ENCODE measurements at regions not wholly inside any gene's neighbourhood (a gene's known extent, or its start where the extent isn't known, plus 50 kb on each side); places are given as distances from the start of the nearest gene placed in this dataset.

DNA sequence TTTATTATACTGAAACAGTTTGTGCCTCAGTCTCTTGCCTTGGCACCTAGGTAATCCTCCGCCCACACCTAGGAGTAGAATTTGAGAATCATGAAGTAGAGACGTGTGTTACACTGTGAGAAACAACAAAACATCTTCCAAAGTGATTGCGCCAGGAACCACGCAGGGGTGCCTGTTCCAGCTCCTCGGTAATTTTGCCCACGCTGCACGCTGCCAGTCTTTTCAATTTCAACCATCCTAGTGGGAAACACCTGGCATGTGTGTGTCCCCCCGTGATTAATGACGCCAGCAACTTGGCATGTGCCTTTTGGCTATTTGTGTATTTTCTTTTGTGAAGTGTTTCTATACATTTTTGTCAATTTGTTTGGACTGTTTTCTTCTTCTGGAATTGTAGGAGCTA lies 919.1 kb downstream of the BRD1 start:
- DNase-seq: no peak

DNA sequence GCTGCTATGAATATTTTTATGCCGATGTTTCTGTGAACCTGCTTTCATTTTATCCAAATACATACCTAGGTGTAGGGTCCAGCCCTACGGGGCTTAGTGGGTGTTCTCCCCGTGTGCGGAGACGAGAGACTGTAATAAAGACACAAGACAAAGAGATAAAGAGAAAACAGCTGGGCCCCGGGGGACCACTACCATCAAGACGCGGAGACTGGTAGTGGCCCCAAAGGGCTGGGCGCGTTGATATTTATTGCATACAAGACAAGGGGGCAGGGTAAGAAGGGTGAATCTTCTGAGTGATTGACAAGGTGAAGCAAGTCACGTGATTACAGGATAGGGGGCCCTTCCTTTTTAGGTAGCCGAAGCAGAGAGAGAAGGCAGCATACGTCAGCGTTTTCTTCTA lies 920.1 kb downstream of the BRD1 start:
- DNase-seq: no peak

DNA sequence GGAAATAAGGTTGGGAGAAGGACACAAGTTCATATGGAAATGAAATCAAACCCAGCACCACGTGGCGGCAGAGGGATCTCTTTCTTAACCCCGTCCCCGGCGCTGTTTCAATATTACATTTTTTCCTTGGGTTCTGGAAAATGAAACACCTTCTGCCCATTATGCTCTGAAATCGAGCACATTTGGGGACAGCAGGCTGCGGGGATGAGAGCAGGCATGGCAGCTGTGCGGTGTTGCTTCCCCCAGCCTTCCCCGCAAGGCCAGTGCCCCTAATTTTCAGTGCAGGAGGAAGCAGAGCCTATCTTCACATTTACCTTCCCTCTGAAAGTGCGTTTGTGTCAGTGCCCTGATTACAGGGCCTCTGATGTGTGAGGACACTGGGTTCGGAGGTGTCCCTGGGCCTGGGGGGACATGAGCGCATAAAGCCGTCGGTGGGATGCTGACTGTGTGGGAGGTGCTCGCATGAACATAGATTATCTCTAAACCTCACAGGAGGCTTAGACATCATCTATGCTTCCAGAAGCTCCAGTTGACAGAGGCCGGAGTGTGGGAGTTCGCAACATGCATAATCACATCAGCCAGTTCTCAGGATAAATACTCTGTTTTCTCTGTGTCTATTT lies 921.3 kb downstream of the BRD1 start:
- no peak for DNase-seq

DNA sequence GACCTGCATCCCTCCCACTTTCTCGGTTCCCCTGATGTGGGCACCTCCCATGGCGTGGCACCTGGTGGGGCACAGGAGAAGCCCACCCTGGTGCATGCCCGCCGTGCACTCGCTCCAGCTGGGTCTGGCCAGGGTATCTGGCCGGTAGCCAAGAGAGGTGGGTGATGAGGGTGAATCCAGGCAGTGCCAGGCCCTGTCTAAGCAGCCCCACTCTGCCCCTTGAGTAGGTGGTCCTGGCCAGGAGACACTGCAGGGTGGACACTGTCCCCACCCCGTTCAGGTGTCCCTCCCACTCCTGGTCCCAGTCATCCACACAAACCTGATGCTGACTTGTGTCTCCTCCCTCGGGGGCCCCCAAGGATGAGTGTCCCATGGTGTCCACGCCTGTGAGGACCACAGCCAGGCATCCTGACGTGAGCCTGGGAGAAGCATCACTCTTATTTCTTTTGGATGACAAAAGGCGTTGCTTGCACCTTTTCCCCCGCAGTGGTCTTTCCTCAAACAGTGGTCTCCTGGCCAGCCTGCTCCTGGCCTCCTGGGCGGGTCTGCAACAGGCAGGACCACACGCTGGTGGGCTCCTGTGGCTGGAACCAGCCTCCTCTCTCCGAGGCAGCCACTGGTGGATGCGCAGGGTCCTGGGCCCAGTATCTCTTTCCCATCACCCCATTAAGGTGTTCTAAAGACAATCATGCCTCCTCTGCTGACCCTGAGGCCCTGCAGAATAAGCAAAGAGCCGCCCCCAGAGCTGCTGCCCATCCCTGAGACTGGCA lies 922.3 kb downstream of the BRD1 start:
- no peak for DNase-seq

DNA sequence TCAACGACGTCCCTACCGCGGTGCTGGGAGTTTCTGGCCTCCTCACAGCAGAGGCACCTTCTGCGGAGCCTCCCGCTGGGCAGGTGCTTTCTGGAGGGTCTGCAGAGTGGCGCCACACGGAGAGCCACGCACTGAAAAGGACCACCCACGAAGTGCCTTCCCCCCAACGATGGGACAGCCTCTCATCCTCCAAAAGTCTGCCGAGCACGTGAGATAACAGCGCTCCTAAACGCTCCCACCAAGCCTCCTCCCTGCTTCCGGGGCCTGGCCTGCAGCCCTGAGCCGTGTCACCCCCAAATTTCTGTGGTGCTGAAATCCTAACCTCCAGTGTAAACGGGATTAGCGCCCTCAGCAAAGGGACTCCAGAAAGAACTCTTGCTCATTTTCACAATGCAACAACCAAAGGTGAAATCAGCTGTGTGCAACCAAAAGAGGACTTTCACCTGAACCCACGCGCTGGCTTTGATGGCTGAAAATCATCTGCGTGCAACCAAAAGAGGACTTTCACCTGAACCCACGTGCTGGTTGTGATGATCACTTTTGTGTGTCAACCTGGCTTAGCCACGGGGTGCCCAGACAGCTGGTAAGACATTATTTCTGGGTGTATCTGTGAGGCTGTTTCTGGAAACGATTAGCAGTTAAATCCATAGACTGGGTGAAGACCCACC lies 924.6 kb downstream of the BRD1 start:
- DNase-seq: no peak

DNA sequence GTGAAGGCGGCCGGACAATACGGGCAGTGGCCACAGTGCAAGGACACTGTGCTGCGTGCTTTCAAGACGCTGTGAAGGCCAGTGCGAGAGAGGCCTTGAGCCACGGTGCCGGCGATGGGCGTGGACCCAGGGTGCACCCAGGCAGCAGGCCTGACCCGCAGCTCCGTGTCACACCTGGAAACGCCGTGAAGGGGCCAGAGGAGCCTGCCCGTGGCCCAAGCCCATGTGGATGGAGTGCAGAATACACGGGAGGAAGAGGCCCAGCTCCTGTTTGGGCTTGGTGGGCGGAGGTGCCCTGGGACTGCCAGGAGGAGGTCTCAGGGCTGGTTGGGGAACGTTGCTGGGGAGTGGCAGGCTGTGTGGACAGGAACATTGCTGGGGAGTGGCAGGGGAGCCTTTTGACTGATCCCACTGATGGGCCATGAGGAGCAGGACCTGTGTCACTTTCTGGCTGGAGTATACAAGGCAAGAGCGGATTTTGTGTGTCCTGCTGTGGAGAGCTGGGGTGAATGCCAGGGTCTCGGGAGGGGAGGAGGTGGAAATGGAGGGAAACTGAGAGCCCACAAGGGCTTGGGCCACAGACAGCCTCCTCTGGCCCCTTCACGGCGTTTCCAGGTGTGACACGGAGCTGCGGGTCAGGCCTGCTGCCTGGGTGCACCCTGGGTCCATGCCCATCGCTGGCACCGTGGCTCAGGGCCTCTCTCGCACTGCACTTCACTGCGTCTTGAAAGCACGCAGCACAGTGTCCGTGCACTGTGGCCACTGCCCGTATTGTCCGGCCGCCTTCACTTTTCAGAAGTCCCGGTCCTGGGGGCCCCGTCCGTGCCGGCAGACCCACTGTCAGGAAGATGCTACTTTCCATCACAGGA lies 925.4 kb downstream of the BRD1 start:
- DNase-seq: no peak

DNA sequence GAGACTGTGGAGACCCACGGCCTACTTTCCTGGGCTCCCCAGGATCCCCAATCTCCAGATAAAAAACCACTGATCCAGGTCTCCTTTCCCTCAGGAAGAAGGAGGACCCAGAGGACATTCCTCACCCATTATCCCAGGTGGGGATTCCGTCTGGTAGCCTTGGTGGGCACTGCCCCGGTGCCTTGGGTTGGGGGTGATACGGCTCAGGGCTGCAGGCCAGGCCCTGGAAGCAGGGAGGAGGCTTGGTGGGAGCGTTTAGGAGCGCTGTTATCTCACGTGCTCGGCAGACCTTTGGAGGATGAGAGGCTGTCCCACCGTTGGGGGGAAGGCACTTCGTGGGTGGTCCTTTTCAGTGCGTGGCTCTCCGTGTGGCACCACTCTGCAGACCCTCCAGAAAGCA lies 926.3 kb downstream of the BRD1 start:
- DNase-seq: no peak

DNA sequence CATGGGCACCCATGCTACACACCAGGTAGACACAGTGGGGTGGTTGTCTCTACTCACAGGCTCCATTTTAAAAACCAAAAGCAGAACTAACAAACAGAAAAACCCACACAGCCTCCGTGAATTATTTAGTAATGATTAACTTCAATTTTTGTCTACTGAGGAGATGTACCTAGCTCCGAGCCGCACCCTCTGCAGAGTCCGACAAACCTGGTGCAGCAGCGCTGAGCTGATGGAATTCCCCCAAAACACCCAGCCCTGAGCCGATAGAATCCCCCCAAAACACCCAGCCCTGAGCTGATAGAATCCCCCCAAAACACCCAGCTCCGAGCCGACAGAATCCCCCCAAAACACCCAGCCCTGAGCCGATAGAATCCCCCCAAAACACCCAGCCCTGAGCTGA lies 927.0 kb downstream of the BRD1 start:
- DNase-seq: no peak

DNA sequence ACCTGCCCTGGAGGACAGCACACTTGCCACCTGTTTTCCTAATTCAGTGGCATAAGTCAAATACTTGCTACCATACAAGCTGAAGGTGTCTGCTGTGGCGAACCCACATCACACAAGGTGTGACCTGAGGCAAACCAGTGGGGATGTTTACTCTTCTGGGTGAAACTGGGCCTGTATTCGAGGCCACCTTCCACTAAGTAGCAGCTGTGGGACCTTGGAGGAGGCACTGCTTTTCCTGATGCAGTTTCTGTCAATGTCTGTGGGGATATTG lies 927.4 kb downstream of the BRD1 start:
- DNase-seq: no peak

DNA sequence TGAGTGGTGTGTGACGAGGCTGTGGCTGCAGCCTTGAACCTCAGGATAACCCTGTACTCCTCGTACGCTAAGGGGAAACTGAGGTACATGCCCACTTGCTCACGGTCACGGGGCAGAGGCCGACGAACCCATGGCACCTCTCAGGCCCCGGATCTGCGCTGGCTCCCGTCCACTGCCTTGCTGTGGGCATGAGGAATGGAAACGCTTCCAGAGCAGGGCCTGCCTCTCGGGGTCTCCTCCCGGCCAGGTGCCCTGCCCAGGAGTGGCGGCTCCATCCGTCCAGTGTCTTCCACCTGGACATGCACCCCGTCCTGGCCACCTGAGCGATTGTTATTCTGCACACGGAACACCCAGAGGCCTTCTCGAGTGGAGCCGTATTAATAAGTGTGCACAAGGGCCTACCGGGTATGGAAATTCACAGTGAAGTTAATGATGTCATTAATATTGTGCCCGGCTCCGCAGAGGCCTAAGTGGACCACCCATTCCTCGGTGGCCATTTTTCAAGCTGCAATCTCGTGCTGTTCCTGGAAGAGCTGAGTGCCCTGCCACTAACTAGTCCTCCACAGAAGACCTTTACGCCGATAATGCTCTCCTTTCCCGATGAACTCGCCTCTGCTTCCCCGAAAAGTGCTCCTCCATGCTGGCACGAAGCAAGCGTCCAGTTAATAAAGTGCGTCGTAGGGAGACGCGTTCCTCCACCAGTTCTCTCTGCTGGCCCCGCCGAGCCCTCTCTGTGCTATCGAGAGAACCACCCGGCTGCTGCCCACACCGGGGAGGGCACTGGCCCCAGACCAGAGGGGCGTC lies 927.9 kb downstream of the BRD1 start:
- no peak for DNase-seq

DNA sequence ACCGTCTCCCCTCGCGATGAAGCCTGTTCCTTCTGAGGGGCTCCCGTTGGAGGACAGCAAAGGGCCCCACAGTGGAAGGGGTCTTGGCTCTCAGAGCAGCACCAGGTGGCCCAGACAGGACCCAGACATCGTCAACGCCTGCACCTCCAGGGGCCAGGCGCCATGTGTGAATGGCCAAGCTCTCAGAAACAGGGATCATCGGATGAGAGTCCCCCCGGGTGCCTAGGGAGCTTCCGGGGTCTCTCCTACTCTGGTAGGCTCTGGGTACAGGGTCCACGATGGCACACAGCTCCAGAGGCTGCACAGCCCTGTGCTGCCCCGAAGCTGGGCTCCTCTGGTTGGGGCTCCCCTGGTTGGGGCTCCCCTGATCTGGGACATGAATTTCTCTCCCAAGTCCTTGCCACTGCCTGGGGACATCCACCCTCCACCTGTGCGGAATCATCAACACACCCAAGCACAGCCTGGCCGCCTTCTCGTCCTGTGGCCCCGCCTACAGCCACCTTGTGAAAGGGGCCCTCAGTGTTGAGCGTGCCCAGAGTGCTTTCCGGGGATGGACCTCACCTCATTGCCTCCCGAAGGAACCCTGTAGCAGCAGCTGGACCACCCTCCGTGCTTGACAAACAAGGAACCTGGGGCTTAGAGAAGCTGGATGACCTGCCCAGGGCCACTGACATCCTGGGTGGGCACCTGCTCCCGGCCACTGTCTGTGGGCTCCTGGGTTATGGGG lies 929.0 kb downstream of the BRD1 start:
- DNase-seq: no peak

DNA sequence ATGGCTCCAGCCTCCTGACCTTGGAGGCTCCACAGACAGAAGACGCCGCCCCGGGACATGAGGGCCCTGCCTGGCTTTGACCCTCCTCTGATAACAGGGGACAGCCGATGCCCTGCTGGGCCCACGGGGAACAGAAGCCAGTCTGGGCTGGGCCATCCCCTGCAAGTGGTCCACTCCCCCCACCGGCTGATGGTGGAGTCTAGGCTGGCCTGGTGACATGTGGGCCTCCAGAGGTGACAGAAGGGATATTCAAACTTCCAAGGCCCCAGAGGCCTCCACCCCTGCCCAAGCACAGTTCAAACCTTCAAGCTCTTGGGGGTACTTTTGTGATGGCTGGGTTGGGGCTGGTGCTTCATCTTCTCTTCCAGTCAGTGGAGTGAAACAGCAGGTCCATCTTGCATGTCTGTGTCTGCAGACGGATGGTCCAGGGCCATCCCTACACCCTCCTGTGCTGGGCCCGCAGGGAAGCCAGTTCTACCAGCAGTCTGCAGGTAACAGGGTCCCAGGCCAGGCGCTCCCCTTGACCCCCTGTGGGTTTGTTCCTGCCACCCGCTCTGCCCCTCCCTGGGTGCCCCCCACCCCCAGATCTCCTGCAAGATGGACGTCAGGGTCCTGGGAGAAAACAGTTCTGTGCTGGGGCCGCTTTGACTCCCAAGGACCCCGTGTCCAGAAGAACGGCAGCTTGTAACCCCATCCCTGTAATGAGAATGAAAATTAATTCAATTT lies 929.9 kb downstream of the BRD1 start:
- DNase-seq: no peak

DNA sequence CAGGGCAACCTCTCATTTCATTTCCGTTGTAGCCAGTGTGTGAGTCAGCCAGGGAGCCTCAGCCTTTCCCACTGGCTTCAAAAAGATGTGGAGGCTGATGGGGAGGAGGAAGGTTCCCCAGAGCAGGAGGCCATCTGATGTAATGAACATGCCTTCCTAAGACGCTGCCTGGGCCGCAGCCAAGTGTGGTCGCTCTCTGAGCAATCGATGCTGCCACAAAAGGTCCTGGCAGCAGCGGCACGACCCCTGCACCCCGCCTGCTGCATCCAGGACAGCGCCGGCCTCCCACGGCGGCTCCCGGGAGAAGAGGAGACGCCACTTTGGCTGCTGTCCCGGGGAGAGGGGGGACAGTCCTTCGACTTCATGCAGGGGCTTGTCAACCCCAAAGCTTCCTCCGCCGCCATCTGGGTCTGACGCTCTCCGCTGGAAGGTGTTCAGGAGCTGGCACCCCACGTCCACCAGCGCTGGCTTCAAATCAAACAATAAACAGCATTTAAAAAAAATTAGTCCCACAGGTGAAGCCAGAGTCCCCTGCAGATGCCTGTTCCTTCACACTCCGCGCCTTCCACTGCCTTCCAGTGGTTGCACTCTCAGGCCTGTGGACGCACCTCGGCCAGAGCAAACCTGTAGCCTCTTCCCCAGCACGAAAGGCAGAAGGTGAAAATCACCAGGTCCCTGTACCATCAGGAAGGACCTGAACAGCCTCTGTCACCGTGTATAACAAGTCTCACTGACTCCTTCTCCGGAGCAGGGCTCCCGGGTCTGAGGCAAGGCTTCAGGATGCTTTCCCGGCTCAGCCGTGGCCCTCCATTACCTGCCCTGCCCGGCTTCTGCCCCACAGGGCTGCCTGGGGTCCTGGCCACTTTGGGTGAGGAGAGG lies 930.7 kb downstream of the BRD1 start:
- DNase-seq: no peak

DNA sequence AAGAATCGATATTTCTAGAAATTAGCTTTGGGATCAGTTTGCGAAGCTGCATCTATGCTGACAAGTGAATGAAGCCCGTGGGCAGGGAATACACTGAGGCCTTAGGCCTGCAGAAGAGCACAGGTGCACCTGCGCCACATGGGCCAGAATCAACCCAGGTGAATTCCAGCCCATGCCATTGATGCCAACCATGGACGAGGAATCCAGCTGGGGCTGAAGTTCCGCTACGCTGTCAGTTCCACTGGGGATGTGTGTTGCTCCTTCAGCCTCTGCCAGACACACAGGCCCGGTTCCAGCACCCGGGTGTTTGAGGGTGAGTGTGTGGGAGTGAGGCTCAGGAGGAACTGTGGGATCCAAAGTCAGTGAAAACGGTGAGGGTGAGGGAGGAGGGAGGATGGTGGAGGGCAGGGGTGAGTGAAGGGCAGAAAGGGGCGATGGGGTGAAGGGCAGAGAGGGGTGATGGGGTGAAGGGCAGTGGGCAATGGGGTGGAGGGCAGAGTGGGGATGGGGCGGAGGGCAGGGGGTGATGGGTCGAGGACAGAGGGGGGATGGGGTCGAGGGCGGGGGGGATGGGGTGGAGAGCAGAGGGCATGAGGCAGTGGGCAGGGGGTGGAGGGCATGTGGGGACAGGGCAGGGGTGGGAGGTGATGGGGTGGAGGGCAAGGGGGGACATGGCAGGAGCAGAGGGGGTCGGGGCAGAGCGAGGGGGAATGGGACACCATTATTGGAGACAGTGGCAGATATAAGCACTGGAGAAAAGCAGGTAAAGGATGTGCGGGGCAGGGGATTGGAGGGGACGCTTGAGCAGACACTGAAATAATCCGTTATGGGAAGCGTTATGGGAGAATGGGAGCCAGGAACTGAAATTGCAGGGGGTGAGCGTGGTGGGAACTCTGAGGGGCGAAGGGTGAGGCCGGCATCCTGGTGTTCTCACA lies 931.6 kb downstream of the BRD1 start:
- DNase-seq: no peak

DNA sequence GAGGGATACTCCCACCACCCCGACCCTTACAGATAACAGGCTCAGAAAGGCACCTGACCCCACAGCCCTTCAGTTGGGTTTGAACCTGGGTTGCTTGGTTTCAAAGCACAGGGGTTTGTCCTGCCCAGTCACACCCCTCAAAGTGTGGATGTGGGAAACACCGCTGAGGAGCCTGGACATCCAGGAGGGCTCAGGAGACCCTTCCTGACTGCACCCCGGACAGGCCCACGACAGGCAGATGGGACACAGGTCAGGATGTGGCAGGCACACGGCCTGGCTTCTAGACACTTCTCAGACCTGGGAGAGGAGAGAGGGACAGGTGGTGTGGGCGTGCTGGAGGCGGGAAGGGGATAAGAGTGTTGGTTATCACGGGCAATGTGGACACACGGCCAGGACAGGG lies 932.3 kb downstream of the BRD1 start:
- no peak for DNase-seq

DNA sequence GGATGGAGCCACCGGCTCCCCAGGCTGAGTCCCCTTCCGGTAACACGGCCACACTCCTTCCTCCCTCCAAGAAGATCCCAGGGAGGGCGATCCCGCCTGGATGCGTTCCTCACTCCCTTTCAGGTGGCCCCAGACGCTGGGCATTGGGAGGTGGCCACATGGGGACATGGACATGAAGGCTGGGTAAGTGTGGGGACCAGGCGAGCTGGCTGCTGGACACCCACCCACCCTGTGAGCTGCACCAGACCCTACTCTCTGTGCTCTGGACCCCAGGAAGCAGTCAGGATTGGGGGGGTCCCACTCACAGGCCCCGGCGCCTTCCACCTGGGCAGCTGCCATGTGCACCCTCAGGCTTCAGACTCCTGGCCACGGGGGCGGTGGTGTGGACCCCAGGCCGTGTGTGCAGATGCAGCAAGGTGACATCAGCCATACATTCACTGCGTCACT lies 932.8 kb downstream of the BRD1 start:
- no peak for DNase-seq

DNA sequence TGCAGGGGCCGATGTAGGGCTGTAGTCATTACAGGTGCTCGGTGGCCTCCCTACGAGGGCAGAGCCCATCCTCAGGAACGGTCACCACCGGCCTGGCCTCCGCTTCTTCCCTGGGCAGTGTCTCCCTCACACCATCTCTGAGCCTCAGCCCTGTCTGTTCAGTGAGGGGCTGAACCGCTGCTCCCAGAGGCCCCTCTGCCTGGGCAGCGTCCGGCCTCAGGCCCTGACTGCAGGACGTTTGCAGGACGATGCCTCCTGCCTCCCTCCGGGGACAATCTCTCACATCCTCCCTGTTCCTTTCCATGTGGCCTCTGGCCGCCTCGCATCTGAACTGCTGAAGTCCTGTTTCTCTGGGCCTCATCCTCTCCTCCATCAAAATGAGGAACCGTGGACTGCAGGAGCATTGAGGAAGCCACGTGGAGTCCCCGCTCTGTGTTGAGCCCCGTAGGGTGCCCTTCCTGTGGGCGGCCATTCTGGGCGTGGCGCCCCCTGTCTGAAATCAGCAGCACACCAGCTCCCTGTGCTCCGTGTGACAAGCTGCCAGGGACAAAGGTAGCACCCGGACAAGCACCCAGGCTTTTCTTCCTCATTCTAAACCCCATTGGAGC lies 933.5 kb downstream of the BRD1 start:
- peak in 1 of 2 donors; percentile 9 for DNase-seq

DNA sequence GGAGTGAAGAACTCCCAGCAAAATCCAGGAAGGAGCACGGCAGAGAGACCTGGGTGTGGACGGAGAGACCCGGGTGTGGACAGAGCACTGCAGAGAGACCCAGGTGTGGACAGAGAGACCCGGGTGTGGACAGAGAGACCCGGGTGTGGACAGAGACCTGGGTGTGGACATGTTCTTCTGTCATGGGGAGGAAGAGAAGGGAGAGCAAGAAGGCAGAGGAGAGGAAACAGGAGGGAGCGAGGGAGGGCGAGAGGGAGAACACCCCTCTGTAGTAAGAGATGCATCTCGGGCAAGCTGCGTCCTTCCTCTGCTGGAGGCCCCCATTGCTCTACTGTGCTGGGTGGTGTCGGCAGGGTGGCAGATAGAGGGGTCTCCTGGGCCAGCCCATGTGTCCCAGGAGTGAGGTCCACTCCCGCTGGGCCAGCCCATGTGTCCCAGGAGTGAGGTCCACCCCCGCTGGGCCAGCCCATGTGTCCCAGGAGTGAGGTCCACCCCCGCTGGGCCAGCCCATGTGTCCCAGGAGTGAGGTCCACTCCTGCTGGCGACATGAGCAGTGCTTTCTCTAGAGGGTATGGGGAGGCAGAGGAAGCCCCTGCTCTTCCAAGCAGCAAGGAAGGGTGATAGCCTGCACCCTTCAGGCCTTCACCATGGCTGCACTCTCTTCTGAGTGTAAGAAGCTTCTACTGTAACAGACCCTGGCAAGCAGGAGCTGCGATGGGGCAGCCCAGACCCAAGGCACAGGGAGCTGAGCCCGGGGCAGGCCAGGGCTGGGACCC lies 934.2 kb downstream of the BRD1 start:
- no peak for DNase-seq

All from inflammatory macrophage treated with lipopolysaccharide for 1 hour (primary cell).